ENCODE measurements at regions not wholly inside any gene's neighbourhood (a gene's known extent, or its start where the extent isn't known, plus 50 kb on each side); places are given as distances from the start of the nearest gene placed in this dataset.
"Not testable (repeated sequence)": the region's sequence is repeated elsewhere in the genome, so short reads cannot be mapped to it uniquely, and the experiment has no call there.

DNA sequence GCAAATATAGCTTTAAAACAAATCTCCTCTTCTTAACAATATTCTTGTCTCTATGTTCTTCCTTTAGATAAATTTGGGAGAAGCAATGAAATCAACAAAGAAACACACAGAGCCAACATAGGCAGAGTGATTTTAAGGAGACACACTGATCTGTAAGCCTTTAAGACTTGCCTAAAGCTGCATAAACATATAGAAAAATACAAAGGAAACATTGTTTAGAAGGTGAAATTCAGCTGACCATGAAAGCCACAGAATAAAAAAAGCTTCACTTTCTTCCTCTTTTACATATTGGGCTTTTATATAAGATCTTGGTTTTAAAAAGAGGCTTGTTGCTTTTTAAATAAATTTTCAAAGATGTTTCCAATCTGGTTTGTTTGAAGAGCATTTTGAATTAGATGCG, 1277.5 kb downstream of the EFNA5 start:
- no peak for DNase-seq (ENCODE audit: low read depth in 2 of 3, low spot score in 2 of 3)

DNA sequence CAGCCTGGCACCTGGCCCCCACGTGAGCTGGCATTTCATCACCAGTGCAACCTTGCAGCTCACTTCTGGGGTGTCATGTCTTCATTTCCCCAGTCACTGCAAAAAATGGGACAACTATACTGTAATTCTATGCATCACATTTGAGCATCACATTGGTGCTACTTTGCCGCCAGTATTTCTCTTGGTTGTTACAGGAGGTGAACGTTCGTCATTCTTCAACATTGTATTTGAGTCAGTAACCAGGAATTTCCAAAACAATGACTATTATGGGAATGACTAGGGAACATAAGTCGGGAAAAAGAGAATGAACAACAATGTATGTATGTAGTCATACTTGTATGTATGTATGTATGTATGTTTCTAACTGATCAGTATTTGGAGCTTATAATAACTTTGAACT, 1278.0 kb downstream of the EFNA5 start:
- DNase-seq (ENCODE audit: low read depth in 2 of 3, low spot score in 2 of 3), result no peak

DNA sequence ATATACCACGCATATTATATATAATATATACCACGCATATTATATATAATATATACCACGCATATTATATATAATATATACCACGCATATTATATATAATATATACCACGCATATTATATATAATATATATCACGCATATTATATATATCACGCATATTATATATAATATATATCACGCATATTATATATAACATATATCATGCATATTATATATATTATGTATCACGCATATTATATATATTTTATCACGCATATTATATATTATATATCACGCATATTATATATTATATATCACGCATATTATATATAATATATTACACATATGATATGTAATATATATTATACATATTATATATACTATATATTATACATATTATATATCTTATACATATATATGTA, 1283.0 kb downstream of the EFNA5 start:
- DNase-seq (ENCODE audit: low read depth in 2 of 3, low spot score in 2 of 3), result not testable (repeated sequence)

DNA sequence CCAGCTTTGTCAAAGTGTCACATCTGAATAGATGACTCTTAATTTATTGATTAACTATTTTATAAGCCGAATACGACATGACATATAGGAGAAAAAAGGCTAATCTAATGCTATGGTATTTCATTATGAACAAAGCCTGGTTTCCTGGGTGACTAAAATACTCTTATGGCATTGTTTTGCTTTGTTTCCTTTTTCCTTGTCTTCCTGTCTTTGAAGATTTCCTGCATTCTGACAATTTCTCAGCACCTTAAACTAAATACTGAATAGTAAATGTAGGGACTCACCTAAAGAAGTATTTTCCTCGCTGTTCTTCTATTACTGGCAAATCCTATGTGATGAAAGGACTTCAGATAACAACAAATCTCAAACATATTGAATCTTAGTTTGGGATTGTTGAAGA, 1284.5 kb downstream of the EFNA5 start:
- DNase-seq (ENCODE audit: low read depth in 2 of 3, low spot score in 2 of 3), result no peak

GRCh38 chr5:106380736-106381135, 1290.0 kb downstream of the EFNA5 start:
- no peak for DNase-seq (ENCODE audit: low read depth in 2 of 3, low spot score in 2 of 3)

DNA sequence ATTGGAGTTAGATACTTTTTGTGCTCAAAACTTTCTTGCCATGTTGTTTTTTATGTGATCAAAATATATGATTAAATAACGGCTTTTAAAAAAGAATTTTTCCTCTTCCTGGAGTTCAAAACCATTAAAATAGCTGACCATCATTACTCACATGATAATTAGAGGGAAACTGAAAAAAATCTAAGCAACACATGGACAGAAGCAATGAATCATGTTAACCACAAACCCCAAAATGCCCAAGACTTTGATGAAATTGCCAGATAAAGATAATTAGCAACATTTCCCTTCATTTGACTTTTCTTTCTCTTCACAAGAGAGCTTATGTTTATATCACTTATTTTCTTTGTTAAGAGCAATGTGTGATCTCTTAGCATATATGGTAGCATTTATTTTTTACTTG, 1294.2 kb downstream of the EFNA5 start:
- no peak for DNase-seq (ENCODE audit: low read depth in 2 of 3, low spot score in 2 of 3)

DNA sequence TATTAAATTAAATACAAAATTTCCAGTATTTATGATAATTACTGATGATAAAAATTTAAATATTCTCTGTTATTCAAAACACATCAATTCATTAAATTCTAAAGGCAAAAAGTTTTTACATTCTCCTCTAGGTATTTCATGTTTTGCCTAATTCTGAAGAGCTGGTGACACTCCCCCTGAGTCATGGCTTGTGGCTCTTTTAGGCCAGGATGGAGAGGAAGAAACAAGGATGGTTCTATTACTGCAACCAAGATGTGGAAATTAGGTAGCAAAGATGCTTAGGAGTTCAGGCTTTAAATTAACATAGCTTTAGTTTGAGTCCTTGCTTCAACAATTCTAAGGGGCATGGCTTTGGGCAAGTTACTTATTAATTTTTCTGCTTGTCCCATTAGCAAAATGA, 1295.8 kb downstream of the EFNA5 start:
- no peak for DNase-seq (ENCODE audit: low read depth in 2 of 3, low spot score in 2 of 3)

DNA sequence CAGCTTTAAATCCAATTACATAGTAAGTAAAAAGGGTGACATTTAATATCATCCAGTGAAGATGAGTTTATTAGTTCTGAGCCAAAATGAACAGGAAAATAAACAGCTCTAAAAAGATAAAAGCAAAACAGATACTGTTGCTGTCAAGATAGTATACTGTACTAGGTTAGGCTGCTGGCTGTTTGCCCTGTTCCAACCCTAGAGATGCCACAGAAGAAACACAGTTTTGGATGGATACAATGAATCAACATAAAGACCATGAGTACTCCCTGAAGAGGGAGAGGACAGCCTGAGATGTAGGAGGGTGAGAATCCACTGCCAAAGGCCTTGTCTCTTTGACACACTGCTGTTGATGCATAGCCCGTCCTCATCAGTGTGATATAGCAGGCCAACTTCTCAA, 1302.7 kb downstream of the EFNA5 start:
- DNase-seq (ENCODE audit: low read depth in 2 of 3, low spot score in 2 of 3), result no peak

DNA sequence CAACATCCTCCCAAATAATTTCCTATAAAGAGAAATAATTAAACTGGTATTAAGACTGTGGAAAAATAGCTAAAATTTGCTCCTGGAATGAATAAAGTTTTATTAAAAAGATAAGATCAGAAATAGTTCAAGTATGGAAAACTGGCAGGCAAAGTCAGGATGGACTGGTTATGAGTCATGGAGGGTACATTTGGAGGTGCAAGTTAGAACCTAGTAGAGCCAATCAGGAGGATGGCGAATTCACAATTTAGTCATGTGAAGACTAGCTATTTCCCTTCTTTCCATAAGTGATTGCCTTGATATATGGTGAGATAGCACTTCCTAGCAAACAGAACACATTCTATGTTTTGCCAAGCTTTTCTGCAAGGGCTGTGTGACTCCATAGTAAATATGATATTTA, 1303.5 kb downstream of the EFNA5 start:
- DNase-seq (ENCODE audit: low read depth in 2 of 3, low spot score in 2 of 3), result no peak

GRCh38 chr5:106363578-106363977, 1307.2 kb downstream of the EFNA5 start:
- no peak for DNase-seq (ENCODE audit: low read depth in 2 of 3, low spot score in 2 of 3)

DNA sequence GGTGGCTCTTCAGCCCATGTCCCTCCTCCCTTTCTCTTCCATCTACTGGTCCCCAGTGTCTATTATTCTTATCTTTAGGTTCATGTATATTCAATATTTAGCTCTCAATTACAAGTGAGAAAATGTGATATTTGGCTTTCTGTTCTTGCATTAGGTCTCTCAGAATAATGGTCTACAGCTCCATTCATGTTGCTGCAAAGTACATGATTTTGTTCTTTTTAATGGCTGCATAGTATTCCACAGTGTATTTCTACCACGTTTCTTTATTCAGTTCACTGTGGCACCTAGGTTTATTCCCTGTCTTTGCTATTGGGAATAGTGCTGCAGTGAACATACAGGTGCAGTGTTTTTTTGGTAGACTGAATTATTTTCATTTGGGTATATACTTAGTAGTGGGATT, 1308.8 kb downstream of the EFNA5 start:
- DNase-seq (ENCODE audit: low read depth in 2 of 3, low spot score in 2 of 3), result no peak

- no peak for DNase-seq (ENCODE audit: low read depth in 2 of 3, low spot score in 2 of 3)
Observed at GRCh38 chr5:106331415-106331814, 1339.3 kb downstream of the EFNA5 start.

DNA sequence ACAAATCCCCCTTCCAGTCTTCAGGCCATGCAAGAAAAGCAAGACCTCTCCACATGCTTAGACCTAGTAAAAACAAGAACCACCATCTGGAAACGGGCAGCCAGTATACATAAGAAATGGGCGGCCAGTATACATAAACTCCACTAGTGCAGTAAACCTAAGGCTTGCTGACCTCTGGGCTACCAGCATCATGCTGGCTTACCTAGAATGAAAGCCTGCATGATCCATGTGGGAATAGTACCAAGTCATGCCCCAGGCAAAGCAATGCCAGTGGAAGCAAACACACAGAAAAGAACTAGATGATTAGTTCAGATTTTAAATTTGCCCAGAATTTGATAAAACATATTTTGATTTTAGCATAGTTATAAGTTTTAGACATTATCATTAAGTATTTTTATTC, 1346.4 kb downstream of the EFNA5 start:
- no peak for DNase-seq (ENCODE audit: low read depth in 2 of 3, low spot score in 2 of 3)

- no peak for DNase-seq (ENCODE audit: low read depth in 2 of 3, low spot score in 2 of 3)
Observed at GRCh38 chr5:106321242-106321641, 1349.5 kb downstream of the EFNA5 start.

DNA sequence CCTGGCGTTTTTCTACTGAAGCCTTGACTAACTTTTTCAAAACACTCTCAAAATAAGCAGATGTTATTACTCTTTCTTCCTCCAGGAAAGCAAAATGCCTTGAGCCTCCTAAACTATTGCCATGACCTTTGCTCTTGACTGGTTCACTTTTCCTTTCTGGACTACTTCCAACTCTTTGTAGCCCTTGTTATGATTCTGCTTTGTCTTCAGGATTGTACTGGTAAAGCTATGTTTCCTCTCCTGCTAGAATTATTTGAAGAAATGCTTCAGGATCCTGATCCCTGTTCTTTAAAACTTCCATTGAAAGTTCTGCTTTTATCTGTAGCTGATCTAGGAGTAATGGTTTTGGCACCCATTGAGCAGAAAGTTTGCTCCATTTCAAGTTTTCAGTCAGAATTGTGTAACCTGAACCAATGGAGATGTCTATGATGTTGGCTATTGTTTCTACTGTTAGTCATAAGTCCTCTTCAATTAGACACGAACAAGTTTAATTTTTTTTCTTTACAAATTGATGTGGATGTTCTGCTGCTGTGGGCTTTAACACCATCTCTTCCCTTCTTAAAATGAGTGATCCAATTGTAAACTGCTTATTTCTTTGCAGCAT, 1356.4 kb downstream of the EFNA5 start:
- no peak for DNase-seq (ENCODE audit: low read depth in 2 of 3, low spot score in 2 of 3)

GRCh38 chr5:106312360-106312759, 1358.4 kb downstream of the EFNA5 start:
- no peak for DNase-seq (ENCODE audit: low read depth in 2 of 3, low spot score in 2 of 3)

DNA sequence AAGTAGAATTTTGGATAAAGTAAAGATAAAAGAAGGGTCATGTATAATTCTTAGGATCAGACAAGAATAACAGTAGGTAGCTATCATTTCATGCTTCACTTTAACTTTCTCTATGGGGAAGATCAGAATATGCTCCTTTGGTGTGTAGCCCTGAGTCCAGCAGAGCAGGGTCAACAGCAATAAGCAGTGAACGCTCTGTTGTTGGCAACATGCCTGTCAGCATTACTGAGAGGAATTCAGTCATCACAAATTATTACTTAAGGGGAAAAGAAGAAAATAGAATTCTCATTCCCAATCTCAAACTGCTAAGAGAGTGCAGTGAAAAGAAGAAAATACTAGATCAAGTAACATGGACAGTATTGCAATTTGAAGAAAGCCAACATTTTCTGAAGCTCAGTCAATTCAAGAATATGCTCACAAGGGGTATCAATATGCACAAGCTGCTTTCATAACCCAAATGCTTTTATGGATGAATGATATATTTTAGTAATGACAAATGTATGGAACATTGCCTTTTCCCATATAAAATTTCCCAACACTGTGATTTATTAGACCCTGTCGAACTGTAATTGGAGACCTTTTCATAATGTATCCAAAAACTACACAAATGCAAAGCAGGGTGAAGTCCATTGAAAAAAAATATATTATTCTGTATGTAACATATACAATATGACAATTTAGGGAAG, 1359.4 kb downstream of the EFNA5 start:
- no peak for DNase-seq (ENCODE audit: low read depth in 2 of 3, low spot score in 2 of 3)

- no peak for DNase-seq (ENCODE audit: low read depth in 2 of 3, low spot score in 2 of 3)
Observed at GRCh38 chr5:106307265-106307664, 1363.5 kb downstream of the EFNA5 start.

DNA sequence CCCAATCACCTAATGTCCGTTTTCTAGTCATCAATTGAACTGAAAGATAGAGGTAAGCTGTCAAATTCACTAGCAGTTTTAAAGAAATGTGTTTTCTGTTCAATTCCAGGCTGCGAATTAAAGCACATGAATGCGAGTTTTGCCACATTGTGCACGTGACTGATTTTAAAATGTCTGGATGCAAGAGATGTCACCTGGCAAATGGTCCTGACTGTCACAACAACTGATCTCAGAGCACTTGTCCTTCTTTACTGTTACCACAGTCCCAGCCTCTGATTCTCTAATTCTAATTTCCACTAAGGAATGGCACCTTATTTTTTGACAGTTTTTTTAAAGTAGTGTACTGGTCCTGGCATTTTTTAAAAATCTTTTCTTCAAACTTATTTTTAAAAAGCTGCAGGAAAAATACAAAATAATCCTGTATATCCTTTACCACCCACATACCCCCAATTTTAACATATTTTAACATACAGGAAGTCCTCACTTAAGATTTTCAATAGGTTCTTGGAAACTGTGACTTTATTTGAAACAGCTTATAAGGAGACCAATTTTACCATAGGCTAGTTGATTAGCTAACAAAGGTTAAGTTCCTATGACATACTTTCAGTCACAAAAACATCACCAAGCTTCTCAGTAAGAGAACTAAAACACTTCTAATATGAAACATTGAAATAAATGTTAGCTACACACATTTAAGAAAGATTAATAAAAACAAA, 1364.3 kb downstream of the EFNA5 start:
- DNase-seq (ENCODE audit: low read depth in 2 of 3, low spot score in 2 of 3), result no peak

- no peak for DNase-seq (ENCODE audit: low read depth in 2 of 3, low spot score in 2 of 3)
Observed at GRCh38 chr5:106303911-106304310, 1366.8 kb downstream of the EFNA5 start.

GRCh38 chr5:106292654-106293053, 1378.1 kb downstream of the EFNA5 start:
- DNase-seq (ENCODE audit: low read depth in 2 of 3, low spot score in 2 of 3), result no peak

DNA sequence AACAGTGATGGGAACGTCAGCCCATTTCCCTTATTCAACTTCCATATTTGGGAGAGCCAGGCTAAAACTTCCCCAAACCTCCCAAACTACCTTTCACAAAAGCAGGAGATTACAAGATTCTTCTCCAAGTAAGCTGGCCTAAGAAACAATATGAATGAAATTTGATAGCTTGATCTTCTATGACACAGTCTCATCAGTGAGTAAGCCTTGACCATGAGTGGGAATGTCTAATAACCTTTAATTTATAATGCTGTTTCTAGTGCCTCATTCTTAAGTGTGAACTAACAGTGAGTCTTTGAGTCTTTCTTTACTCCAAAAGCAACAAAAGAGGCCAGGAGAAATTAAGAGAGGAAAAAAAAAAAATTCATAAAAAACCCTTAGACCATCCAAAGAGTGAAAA, 1379.9 kb downstream of the EFNA5 start:
- DNase-seq (ENCODE audit: low read depth in 2 of 3, low spot score in 2 of 3), result no peak

DNA sequence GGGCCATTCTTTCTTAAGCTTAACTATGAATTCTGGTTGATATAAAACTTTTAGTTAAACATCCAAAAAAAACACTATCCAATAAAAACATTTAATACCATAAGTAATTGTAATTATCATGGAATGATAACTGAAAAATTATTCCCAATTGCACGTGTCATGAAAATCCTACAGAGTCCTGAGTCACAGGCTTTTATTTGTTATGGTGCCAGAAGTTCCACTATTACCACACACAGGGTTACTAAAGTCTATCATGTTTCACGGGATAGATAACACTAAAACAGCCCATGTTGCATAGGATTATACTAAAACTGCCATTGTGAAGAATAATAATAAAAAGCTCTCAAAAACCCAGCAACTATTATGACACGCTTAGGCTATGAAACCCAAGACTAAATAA, 1381.8 kb downstream of the EFNA5 start:
- no peak for DNase-seq (ENCODE audit: low read depth in 2 of 3, low spot score in 2 of 3)
